Endothelial cell of umbilical vein (primary cell): ENCODE measurements at regions not wholly inside any gene's neighbourhood (a gene's known extent, or its start where the extent isn't known, plus 50 kb on each side); places are given as distances from the start of the nearest gene placed in this dataset.

ENCODE experiments used
- BruUV-seq: library from RNA; stranded (reverse); fragments of 400-500 nt; replicated peaks from 2 replicates; lab custom pipeline; 2021; lab: Mats Ljungman, UMichigan
- CTCF ChIA-PET: fragments of 300-600, 350-600 bp; sonication (Branson Sonifier 250); formaldehyde crosslinking; loops from one replicate; lab custom pipeline; 2021; ENCODE audit warnings: antibody characterized with exemption, inconsistent platforms; lab: Charles Lee
- POLR2A ChIA-PET: fragments of 300-600, 350-600 bp; sonication (Branson Sonifier 250); formaldehyde crosslinking; loops from one replicate; lab custom pipeline; 2021; ENCODE audit warnings: antibody characterized with exemption, inconsistent platforms; lab: Charles Lee
- DNase-seq: peaks from one replicate; pipeline ENCODE4 v3.0.0-alpha.2; 2011; ENCODE audit warnings: low read depth, low spot score
- FAIRE-seq: peaks from 2 replicates; lab custom pipeline; 2011; peaks lifted over from hg19 to GRCh38; lab: Jason Lieb, UNC
- H2AFZ ChIP-seq: 2 replicates; pipeline ENCODE4 v1.6.0; 2012; ENCODE audit warnings: low read depth, low read length, control low read depth, inconsistent platforms
- H3K27ac ChIP-seq: 2 replicates; pipeline ENCODE4 v1.5.1; 2011; ENCODE audit warnings: low read depth, mild to moderate bottlenecking, control low read depth, low read length, moderate library complexity; ENCODE audit not compliant: insufficient read depth
- H3K27me3 ChIP-seq, 2 experiments: 2 replicates each; pipeline versions ENCODE4 v1.6.0 to v1.6.1; 2011; ENCODE audit warnings: low read length in 2 of 2, mixed read lengths in 1 of 2; ENCODE audit not compliant: control insufficient read depth in 2 of 2, insufficient read depth in 2 of 2
- H3K36me3 ChIP-seq, 2 experiments: 2 replicates in 1 of 2; 3 replicates in 1 of 2; pipeline ENCODE4 v1.5.1; 2011; ENCODE audit warnings: low read length in 2 of 2, mild to moderate bottlenecking in 1 of 2, moderate library complexity in 1 of 2; ENCODE audit not compliant: control insufficient read depth in 2 of 2, insufficient read depth in 2 of 2; ENCODE audit errors: extremely low read depth in 1 of 2
- H3K4me1 ChIP-seq: 3 replicates; pipeline ENCODE4 v1.5.1; 2011; ENCODE audit warnings: mild to moderate bottlenecking, low read length; ENCODE audit not compliant: control insufficient read depth, insufficient read depth; ENCODE audit errors: extremely low read depth
- H3K4me2 ChIP-seq: 2 replicates; pipeline ENCODE4 v1.6.1; 2011; ENCODE audit warnings: low read length, control low read depth, mixed read lengths; ENCODE audit not compliant: insufficient read depth
- H3K4me3 ChIP-seq, 3 experiments: fragments of 200-600 bp in 1 of 3; sonication (generic), shearing (Covaris generic) in 1 of 3; replicated peaks in 1 of 3; 2 replicates each; pipeline ENCODE4 v1.5.1; 2011 to 2016; ENCODE audit warnings: control low read depth in 3 of 3, low read length in 3 of 3, mild to moderate bottlenecking in 2 of 3, inconsistent platforms in 1 of 3, low read depth in 1 of 3, moderate library complexity in 1 of 3; ENCODE audit not compliant: insufficient read depth in 1 of 3
- H3K79me2 ChIP-seq: 2 replicates; pipeline ENCODE4 v1.6.0; 2012; ENCODE audit warnings: low read length, inconsistent platforms; ENCODE audit not compliant: control insufficient read depth, insufficient read depth
- H3K9ac ChIP-seq: replicated peaks from 2 replicates; pipeline ENCODE3; 2011; ENCODE audit warnings: low read length, control low read depth; ENCODE audit not compliant: insufficient read depth; ENCODE audit errors: extremely low read depth
- H3K9me1 ChIP-seq: replicated peaks from 3 replicates; pipeline ENCODE4 v1.6.0; 2011; ENCODE audit warnings: mild to moderate bottlenecking, low read length; ENCODE audit not compliant: control insufficient read depth, insufficient read depth; ENCODE audit errors: extremely low read depth
- H3K9me3 ChIP-seq: replicated peaks from 2 replicates; pipeline ENCODE4 v1.5.1; 2012; ENCODE audit warnings: low read length, inconsistent platforms; ENCODE audit not compliant: control insufficient read depth, insufficient read depth
- H4K20me1 ChIP-seq: replicated peaks from 2 replicates; pipeline ENCODE3; 2011; ENCODE audit warnings: mild to moderate bottlenecking, low read length; ENCODE audit not compliant: control insufficient read depth, insufficient read depth; ENCODE audit errors: extremely low read depth
- EZH2 ChIP-seq: IDR thresholded peaks from 2 replicates; pipeline ENCODE4 v1.6.1; 2012; ENCODE audit warnings: borderline replicate concordance, low read depth, mild to moderate bottlenecking, moderate library complexity, low read length, inconsistent platforms; ENCODE audit not compliant: severe bottlenecking
- FOS ChIP-seq: IDR thresholded peaks from 2 replicates; pipeline ENCODE4 v1.6.1; 2011; ENCODE audit warnings: mild to moderate bottlenecking, low read length, moderate library complexity, borderline replicate concordance; ENCODE audit not compliant: insufficient read depth
- GATA2 ChIP-seq: IDR thresholded peaks from 2 replicates; pipeline ENCODE4 v1.7.0; 2011; ENCODE audit warnings: low read depth, mild to moderate bottlenecking, moderate library complexity, mixed read lengths, low read length; ENCODE audit not compliant: insufficient read length, insufficient read depth
- JUN ChIP-seq: IDR thresholded peaks from 2 replicates; pipeline ENCODE4 v1.6.1; 2011; ENCODE audit warnings: borderline replicate concordance, low read depth; ENCODE audit not compliant: insufficient read length, insufficient read depth
- MYC ChIP-seq: IDR thresholded peaks from one replicate; pipeline ENCODE4 v1.6.1; 2011; ENCODE audit warnings: mild to moderate bottlenecking, low read depth, low read length
- POLR2A ChIP-seq: IDR thresholded peaks from 2 replicates; pipeline ENCODE4 v1.6.1; 2012; ENCODE audit warnings: low read depth, mild to moderate bottlenecking, control low read depth, low read length
- POLR2AphosphoS5 ChIP-seq: IDR thresholded peaks from 2 replicates; pipeline ENCODE4 v1.6.1; 2012; ENCODE audit warnings: low read depth, mild to moderate bottlenecking, control low read depth, low read length, moderate library complexity; ENCODE audit not compliant: insufficient read depth
- dilution Hi-C: fragments of 300-500 bp; cut with MboI; formaldehyde crosslinking; loops from one replicate; pipeline ENCODE4 v1.15.0; 2019; ENCODE audit warnings: low sequenced_read_pairs; ENCODE audit not compliant: extremely low pct_ligation_motif_present
- intact Hi-C: fragments of 100-400 bp; cut with micrococcal nuclease; formaldehyde crosslinking; loops from one replicate; pipeline ENCODE4 v1.10.0; 2022
- TF ChIP-seq, protein P1 (sequence below), 2 donors: IDR thresholded peaks; 1 replicate in 1 of 2; 2 replicates in 1 of 2; pipeline ENCODE4 v1.5.1; 2011; ENCODE audit warnings: low read length in 2 of 2, mild to moderate bottlenecking in 2 of 2, moderate library complexity in 2 of 2, control low read depth in 1 of 2, inconsistent platforms in 1 of 2, low read depth in 1 of 2; ENCODE audit not compliant: insufficient read depth in 1 of 2; ENCODE audit errors: extremely low read depth in 1 of 2
- TF ChIP-seq, protein P2 (sequence below): IDR thresholded peaks from 2 replicates; pipeline ENCODE4 v1.6.1; 2011; ENCODE audit not compliant: insufficient read depth, insufficient read length

DNA sequence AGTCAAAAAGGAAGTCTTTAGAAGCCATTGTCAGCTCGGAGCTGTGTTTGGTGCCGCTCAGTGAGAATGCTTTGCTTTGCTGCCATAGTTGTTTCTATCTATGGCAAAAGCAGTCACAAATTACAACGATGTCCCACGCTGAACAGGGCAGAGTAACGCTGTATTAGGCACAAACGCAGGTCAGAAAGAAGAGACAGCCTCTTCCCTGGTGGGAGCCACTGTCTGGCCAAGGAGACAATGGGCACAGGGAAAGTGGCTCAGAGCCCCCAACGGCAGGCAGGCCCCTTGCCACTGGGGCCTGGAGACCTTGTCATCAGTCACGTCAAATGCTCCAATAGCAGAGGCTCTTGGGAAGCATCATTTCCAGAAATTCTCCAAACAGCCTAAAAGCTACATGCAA is 244.2 kb downstream of the TEX29 start:
- CTCF ChIA-PET: no interaction called here
- POLR2A ChIA-PET: no interaction called here
- DNase-seq (no peak), FAIRE-seq (no peak)
- Histone ChIP-seq H3K4me2 (no peak overlapping the region), H4K20me1 (no peaks in the 10 kb centered on the region), H3K9me3 (peaks cover 2% of the 10 kb centered on the region), H3K4me3 (no peak overlapping the region), H3K9ac (no peak overlapping the region), H2AFZ (no peak overlapping the region), H3K27me3 (no peaks in the 10 kb centered on the region), H3K9me1 (no peaks in the 10 kb centered on the region), H3K36me3 (no peaks in the 10 kb centered on the region), H3K4me1 (no peaks in the 10 kb centered on the region), H3K27ac (no peak overlapping the region), H3K79me2 (no peaks in the 10 kb centered on the region)
- TF ChIP-seq, protein P1, sequence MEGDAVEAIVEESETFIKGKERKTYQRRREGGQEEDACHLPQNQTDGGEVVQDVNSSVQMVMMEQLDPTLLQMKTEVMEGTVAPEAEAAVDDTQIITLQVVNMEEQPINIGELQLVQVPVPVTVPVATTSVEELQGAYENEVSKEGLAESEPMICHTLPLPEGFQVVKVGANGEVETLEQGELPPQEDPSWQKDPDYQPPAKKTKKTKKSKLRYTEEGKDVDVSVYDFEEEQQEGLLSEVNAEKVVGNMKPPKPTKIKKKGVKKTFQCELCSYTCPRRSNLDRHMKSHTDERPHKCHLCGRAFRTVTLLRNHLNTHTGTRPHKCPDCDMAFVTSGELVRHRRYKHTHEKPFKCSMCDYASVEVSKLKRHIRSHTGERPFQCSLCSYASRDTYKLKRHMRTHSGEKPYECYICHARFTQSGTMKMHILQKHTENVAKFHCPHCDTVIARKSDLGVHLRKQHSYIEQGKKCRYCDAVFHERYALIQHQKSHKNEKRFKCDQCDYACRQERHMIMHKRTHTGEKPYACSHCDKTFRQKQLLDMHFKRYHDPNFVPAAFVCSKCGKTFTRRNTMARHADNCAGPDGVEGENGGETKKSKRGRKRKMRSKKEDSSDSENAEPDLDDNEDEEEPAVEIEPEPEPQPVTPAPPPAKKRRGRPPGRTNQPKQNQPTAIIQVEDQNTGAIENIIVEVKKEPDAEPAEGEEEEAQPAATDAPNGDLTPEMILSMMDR (IDR thresholded peaks at IDR 0.05; ENCODE audit: extremely low read depth in 1 of 2, insufficient read depth in 1 of 2, low read depth in 1 of 2, low read length in 2 of 2): no peak
- TF ChIP-seq MYC: no peak
- no peak for TF ChIP-seq POLR2AphosphoS5
- no peak for TF ChIP-seq EZH2
- TF ChIP-seq POLR2A: no peak
- TF ChIP-seq JUN: no peak
- TF ChIP-seq GATA2: no peak
- TF ChIP-seq, protein P2, sequence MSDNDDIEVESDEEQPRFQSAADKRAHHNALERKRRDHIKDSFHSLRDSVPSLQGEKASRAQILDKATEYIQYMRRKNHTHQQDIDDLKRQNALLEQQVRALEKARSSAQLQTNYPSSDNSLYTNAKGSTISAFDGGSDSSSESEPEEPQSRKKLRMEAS: no peak
- no peak for TF ChIP-seq FOS
- dilution Hi-C loops: no loop called here
- no TSS peak for BruUV-seq
- intact Hi-C loops: no loop called here
